ENCODE measurements at regions not wholly inside any gene's neighbourhood (a gene's known extent, or its start where the extent isn't known, plus 50 kb on each side); places are given as distances from the start of the nearest gene placed in this dataset.
"Not testable (repeated sequence)": the region's sequence is repeated elsewhere in the genome, so short reads cannot be mapped to it uniquely, and the experiment has no call there.

DNA sequence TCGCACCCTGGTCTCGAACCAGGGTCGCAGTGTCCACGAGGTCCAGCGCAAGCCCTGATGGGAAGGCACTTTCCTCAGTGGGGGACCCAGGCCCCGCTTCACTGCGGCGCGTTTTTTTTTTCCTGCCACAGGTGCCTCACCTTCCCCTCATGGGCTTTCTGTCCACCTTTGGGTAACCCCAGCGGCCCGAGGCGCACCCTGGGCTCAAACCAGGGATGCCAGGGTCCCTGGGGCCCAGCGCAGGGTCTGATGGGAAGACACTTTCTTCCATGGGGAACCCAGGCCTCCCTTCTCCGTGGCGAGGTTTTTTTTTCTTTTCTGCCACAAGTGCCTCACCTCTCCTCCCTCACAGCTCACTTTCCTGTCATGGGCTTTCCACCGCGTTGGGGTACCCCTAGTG lies 1269.9 kb downstream of the FOXD4L5 start:
- Histone ChIP-seq H3K9me3 (no peaks in the 10 kb centered on the region), H3K27ac (no peak overlapping the region), H3K27me3 (no peaks in the 10 kb centered on the region), H3K4me3 (ENCODE audit: low read depth in 1 of 2, low read length in 1 of 2) (no peak overlapping the region), H3K4me1 (ENCODE audit: control insufficient read depth in 1 of 2, insufficient read depth in 1 of 2, low read depth in 1 of 2, low read length in 1 of 2) (no peaks in the 10 kb centered on the region), H3K36me3 (no peaks in the 10 kb centered on the region)
- TF ChIP-seq, protein P1, sequence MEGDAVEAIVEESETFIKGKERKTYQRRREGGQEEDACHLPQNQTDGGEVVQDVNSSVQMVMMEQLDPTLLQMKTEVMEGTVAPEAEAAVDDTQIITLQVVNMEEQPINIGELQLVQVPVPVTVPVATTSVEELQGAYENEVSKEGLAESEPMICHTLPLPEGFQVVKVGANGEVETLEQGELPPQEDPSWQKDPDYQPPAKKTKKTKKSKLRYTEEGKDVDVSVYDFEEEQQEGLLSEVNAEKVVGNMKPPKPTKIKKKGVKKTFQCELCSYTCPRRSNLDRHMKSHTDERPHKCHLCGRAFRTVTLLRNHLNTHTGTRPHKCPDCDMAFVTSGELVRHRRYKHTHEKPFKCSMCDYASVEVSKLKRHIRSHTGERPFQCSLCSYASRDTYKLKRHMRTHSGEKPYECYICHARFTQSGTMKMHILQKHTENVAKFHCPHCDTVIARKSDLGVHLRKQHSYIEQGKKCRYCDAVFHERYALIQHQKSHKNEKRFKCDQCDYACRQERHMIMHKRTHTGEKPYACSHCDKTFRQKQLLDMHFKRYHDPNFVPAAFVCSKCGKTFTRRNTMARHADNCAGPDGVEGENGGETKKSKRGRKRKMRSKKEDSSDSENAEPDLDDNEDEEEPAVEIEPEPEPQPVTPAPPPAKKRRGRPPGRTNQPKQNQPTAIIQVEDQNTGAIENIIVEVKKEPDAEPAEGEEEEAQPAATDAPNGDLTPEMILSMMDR (IDR thresholded peaks at IDR 0.05), result no peak

DNA sequence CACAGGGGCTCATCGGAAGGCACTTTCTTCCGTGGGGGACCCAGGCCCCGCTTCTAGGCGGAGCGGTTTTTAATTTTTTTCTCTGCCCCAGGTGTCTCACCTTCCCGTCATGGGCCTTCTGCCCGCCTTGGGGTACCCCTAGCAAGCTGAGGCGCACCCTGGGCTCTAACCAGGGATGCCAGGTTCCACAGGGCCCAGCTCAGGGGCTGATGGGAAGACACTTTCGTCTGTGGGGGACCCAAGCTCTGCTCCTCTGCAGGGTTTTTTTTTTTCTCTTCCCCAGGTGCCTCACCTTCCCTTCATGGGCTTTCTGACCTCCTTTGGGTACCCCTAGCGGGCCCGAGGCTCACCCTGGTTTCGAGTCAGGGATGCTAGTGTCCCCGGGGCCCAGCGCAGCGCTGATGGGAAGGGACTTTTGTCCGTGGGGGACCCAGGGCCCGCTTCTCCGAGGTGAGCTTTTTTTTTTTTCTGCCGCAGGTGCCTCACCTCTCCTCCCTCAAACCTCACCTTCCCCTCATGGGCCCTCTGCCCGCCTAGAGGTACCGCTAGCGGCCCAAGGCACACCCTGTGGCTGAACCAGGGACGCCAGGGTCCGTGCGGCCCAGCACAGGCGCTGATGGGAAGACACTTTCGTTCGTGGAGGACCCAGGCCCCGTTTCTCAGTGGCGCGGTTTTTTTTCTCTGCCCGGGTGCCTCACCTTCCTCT lies 1270.5 kb downstream of the FOXD4L5 start:
- not testable (repeated sequence) for H3K4me1 ChIP-seq (ENCODE audit: control insufficient read depth in 1 of 2, insufficient read depth in 1 of 2, low read depth in 1 of 2, low read length in 1 of 2); H3K9me3 ChIP-seq; H3K27me3 ChIP-seq

DNA sequence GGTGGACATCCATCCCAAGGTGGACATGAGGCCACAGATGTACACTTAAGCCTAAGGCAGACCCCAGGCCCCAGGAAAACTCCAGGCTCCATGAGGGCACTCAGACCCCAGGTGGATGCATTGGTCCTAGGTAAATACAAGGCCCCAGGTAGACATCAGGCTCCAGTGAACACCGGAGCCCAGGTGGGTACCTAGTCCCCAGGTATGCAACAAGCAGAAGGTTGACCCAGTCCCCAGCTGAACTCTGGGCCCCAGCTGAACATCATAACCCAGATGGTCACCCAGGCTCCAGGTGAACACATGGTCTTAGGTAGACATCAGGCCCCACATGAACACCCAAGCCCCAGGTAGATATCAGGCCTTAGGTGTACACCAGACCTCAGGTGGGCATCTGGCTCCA lies 1271.9 kb downstream of the FOXD4L5 start:
- not testable (repeated sequence) for H3K9me3 ChIP-seq

More for the DNA sequence above, 1270.5 kb downstream of the FOXD4L5 start:
- not testable (repeated sequence) for H3K36me3 ChIP-seq; H3K27ac ChIP-seq; H3K4me3 ChIP-seq (ENCODE audit: low read depth in 1 of 2, low read length in 1 of 2)

DNA sequence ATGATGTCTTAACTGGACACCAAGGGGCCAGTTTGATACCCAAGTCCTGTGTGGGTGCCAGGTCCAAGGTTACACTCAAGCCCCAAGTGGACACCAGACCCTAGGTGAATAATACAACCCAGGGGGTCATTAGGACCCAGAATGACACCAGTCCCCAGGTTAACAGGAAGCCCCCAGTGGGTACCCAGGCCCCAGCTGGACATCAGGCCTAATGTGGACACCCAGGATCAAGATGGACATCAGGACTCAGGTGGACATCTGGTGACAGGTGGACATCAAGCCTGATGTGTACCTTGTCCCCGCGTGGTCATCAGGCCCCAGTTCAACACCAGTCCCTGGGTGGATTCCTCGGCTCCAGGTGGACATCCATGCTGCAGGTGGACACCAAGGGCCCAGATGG lies 1273.0 kb downstream of the FOXD4L5 start:
- H3K36me3 ChIP-seq; H3K4me3 ChIP-seq (ENCODE audit: low read depth in 1 of 2, low read length in 1 of 2); H3K27ac ChIP-seq; H3K4me1 ChIP-seq (ENCODE audit: control insufficient read depth in 1 of 2, insufficient read depth in 1 of 2, low read depth in 1 of 2, low read length in 1 of 2); H3K9me3 ChIP-seq; H3K27me3 ChIP-seq: not testable (repeated sequence)

More for the DNA sequence above, 1271.9 kb downstream of the FOXD4L5 start:
- not testable (repeated sequence) for H3K4me3 ChIP-seq (ENCODE audit: low read depth in 1 of 2, low read length in 1 of 2); H3K4me1 ChIP-seq (ENCODE audit: control insufficient read depth in 1 of 2, insufficient read depth in 1 of 2, low read depth in 1 of 2, low read length in 1 of 2); H3K36me3 ChIP-seq; H3K27me3 ChIP-seq; H3K27ac ChIP-seq

DNA sequence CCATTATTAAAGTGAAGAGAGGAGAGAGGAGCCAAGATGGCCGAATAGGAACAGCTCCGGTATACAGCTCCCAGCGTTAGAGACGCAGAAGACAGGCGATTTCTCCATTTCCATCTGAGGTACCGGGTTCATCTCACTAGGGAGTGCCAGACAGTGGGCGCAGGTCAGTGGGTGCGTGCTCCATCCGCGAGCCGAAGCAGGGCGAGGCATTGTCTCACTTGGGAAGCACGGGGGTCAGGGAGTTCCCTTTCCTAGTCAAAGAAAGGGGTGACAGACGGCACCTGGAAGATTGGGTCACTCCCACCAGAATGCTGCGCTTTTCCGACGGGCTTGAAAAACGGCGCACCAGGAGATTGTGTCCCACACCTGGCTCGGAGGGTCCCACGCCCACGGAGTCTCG lies 1305.3 kb downstream of the FOXD4L5 start:
- H3K36me3 ChIP-seq; H3K4me3 ChIP-seq (ENCODE audit: low read depth in 1 of 2, low read length in 1 of 2); H3K27ac ChIP-seq; H3K9me3 ChIP-seq; H3K27me3 ChIP-seq; H3K4me1 ChIP-seq (ENCODE audit: control insufficient read depth in 1 of 2, insufficient read depth in 1 of 2, low read depth in 1 of 2, low read length in 1 of 2): not testable (repeated sequence)
